GM12878 (cell line): ENCODE measurements at regions not wholly inside any gene's neighbourhood (a gene's known extent, or its start where the extent isn't known, plus 50 kb on each side); places are given as distances from the start of the nearest gene placed in this dataset.

Source experiments
- ATAC-seq: fragments of 200-7000 bp; cut with Tn5 transposase; 3 replicates; pipeline ENCODE4 v1.9.1; 2020; ENCODE audit warnings: mild to moderate bottlenecking, moderate library complexity
- BruUV-seq: library from RNA; stranded (reverse); fragments of 400-500 nt; replicated peaks from 2 replicates; lab custom pipeline; 2021; lab: Mats Ljungman, UMichigan
- CTCF ChIA-PET: fragments of 300-600 bp; sonication (Branson Sonifier 250); formaldehyde crosslinking; extraction: SDS; loops from one replicate; lab custom pipeline; 2021; ENCODE audit warnings: inconsistent platforms; lab: Yijun Ruan, JAX
- POLR2A ChIA-PET: fragments of 350-600 bp; formaldehyde crosslinking; extraction: SDS; loops from one replicate; lab custom pipeline; 2021; ENCODE audit warnings: inconsistent platforms; lab: Charles Lee
- RAD21 ChIA-PET: fragments of 300-600 bp; sonication (Branson Sonifier 250); formaldehyde crosslinking; loops from one replicate; lab custom pipeline; 2023; ENCODE audit warnings: antibody characterized with exemption; ENCODE audit not compliant: unreplicated experiment; lab: Charles Lee
- SMC1A ChIA-PET: fragments of 300-600 bp; sonication (Branson Sonifier 250); formaldehyde crosslinking; loops from one replicate; lab custom pipeline; 2023; ENCODE audit not compliant: unreplicated experiment, uncharacterized antibody; lab: Charles Lee
- DNase-seq: peaks from one replicate; pipeline ENCODE4 v3.0.0-alpha.2; 2011; ENCODE audit warnings: low read depth, low spot score
- FAIRE-seq: peaks from 3 replicates; lab custom pipeline; 2011; peaks lifted over from hg19 to GRCh38; lab: Jason Lieb, UNC
- H2AFZ ChIP-seq: 2 replicates; pipeline ENCODE4 v1.6.0; 2011; ENCODE audit warnings: low read depth, low read length, control low read depth; ENCODE audit not compliant: control insufficient read depth
- H3K27ac ChIP-seq: 2 replicates; pipeline ENCODE4 v1.5.1; 2011; ENCODE audit warnings: control low read depth; ENCODE audit not compliant: control insufficient read depth, insufficient read depth
- H3K27me3 ChIP-seq, 2 experiments: replicated peaks in 1 of 2; 2 replicates each; pipeline versions ENCODE4 v1.6.0 to v1.6.1; 2011; ENCODE audit warnings: low read length in 1 of 2; ENCODE audit not compliant: control insufficient read depth in 2 of 2, insufficient read depth in 2 of 2
- H3K36me3 ChIP-seq, 2 experiments: 2 replicates each; pipeline ENCODE4 v1.5.1; 2011; ENCODE audit warnings: low read length in 1 of 2; ENCODE audit not compliant: control insufficient read depth in 2 of 2, insufficient read depth in 2 of 2
- H3K4me1 ChIP-seq: 2 replicates; pipeline ENCODE4 v1.6.1; 2011; ENCODE audit warnings: mild to moderate bottlenecking, low read length, moderate library complexity, mixed read lengths; ENCODE audit not compliant: control insufficient read depth, insufficient read depth
- H3K4me2 ChIP-seq: 2 replicates; pipeline ENCODE4 v1.6.0; 2011; ENCODE audit warnings: control low read depth; ENCODE audit not compliant: control insufficient read depth, insufficient read depth
- H3K4me3 ChIP-seq: fragments of 200-600 bp; sonication (generic); 2 replicates; pipeline ENCODE4 v1.5.1; 2016
- H3K79me2 ChIP-seq: 2 replicates; pipeline ENCODE4 v1.6.0; 2011; ENCODE audit warnings: low read length; ENCODE audit not compliant: control insufficient read depth, insufficient read depth
- H3K9ac ChIP-seq: 2 replicates; pipeline ENCODE4 v1.8.0; 2011; ENCODE audit warnings: low read length, control low read depth, mixed read lengths; ENCODE audit not compliant: control insufficient read depth, insufficient read depth
- H3K9me3 ChIP-seq: replicated peaks from 3 replicates; pipeline ENCODE4 v1.5.1; 2011; ENCODE audit warnings: mild to moderate bottlenecking, low read length; ENCODE audit not compliant: control insufficient read depth, insufficient read depth
- H4K20me1 ChIP-seq: 2 replicates; pipeline ENCODE4 v1.6.0; 2011; ENCODE audit not compliant: control insufficient read depth, insufficient read depth
- BMI1 ChIP-seq: fragments of 450-650 bp; IDR thresholded peaks from 2 replicates; pipeline ENCODE4 v1.6.1; 2016; ENCODE audit warnings: mild to moderate bottlenecking, moderate library complexity, borderline replicate concordance
- IKZF1 ChIP-seq: fragments of 450-650 bp; conservative IDR thresholded peaks from 2 replicates; pipeline ENCODE4 v1.6.1; 2017; ENCODE audit warnings: antibody characterized with exemption, mild to moderate bottlenecking
- KDM1A ChIP-seq: fragments of 200-600 bp; sonication (generic); IDR thresholded peaks from 2 replicates; pipeline ENCODE4 v1.6.1; 2016; ENCODE audit warnings: borderline replicate concordance
- MXI1 ChIP-seq: fragments of 150-350 bp; IDR thresholded peaks from 2 replicates; pipeline ENCODE4 v1.6.1; 2011; ENCODE audit warnings: low read depth, mild to moderate bottlenecking, inconsistent platforms, low read length, improper control_type of control experiment
- RAD51 ChIP-seq: fragments of 450-650 bp; IDR thresholded peaks from 2 replicates; pipeline ENCODE4 v1.6.1; 2016; ENCODE audit warnings: moderate library complexity, mild to moderate bottlenecking, inconsistent platforms
- ZSCAN29 ChIP-seq: fragments of 450-650 bp; IDR thresholded peaks from 2 replicates; pipeline ENCODE4 v1.6.1; 2017; ENCODE audit warnings: mild to moderate bottlenecking, moderate library complexity
- ZZZ3 ChIP-seq: IDR thresholded peaks from 2 replicates; pipeline ENCODE4 v1.6.1; 2011; ENCODE audit warnings: low read depth; ENCODE audit not compliant: control insufficient read depth, insufficient read length
- WGBS: methylation state at CpG from one replicate; pipeline ENCODE4 v1.1.6; 2016; ENCODE audit warnings: low lambda C conversion rate; ENCODE audit not compliant: insufficient replicate concordance, insufficient coverage; ENCODE audit errors: missing lambda C conversion rate; 5-methylcytosine and 5-hydroxymethylcytosine counted together
- in situ Hi-C: fragments of 300-500 bp; cut with MboI; formaldehyde crosslinking; loops from 9 replicates; pipeline ENCODE4 v1.14.3; 2018; ENCODE audit warnings: mixed read lengths
- intact Hi-C: fragments of 100-400 bp; cut with micrococcal nuclease; formaldehyde crosslinking; loops from one replicate; pipeline ENCODE4 v1.14.2; 2022; ENCODE audit not compliant: unreplicated experiment
- TF ChIP-seq, protein P1 (sequence below): IDR thresholded peaks from 2 replicates; pipeline ENCODE4 v1.6.1; 2011; ENCODE audit warnings: borderline replicate concordance, low read depth, mild to moderate bottlenecking, moderate library complexity, mixed read lengths, low read length; ENCODE audit not compliant: insufficient read depth; ENCODE audit errors: extremely low read length
- TF ChIP-seq, protein P2 (sequence below): fragments of 150-350 bp; IDR thresholded peaks from 2 replicates; pipeline ENCODE4 v1.6.1; 2014; ENCODE audit warnings: mild to moderate bottlenecking, low read depth, low read length

DNA sequence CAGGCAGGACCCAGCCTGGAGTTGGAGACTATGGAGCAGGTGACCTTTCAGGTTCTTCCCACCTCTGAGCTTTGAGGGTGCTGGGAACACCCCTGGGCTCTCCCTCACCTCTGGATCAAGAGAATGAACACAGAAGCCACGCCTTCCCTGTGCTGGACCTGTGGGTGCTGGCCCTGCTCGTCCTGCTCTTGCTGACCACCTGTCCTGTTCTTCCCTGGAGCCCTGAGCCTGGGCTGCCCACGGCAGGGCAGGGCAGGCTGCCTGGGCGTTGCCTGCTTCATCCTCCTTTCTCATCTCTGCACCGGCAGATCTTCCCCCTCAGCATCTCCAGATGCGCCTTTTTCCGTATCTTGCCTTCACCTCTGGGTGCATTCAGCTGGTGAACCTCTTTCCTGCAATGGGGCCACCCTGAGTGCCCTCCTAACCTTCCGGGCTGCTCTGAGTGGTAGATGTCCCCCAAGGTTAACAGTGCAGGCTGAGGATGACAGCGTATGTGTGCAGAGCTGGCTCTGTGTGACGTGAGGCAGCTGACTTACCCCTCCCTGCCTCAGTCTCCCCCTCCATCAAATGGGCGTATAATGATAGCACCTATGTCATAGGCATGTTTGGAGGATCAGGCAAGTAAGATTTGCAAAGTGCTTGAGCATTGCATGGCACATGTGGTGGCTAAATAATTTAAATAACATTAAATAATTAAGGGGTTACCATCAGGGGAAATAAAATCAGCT, 225.8 kb upstream of the CIBAR2 start:
- Histone ChIP-seq H3K27ac (no peak overlapping the region), H3K9ac (no peak overlapping the region), H4K20me1 (0 out of 2 replicates have a peak, but pooled peaks cover 1% of the 10 kb centered on the region), H3K36me3 (no peaks in the 10 kb centered on the region), H3K9me3 (no peaks in the 10 kb centered on the region), H3K4me3 (no peak overlapping the region), H3K4me2 (no peak overlapping the region), H3K79me2 (no peaks in the 10 kb centered on the region), H3K27me3 (no peaks in the 10 kb centered on the region; a peak in 3 of 4 replicates), H2AFZ (no peak overlapping the region), H3K4me1 (no peaks in the 10 kb centered on the region)
- ChIA-PET POLR2A (no interaction called here), RAD21 (interaction anchor here (1.3 kb wide), 1 partner anchor 34 kb away, joined by 3 read pairs; no protein-coding TSS in a partner anchor), SMC1A (no interaction called here), CTCF (no interaction called here)
- TF ChIP-seq ZSCAN29 (no peak), IKZF1 (no peak), MXI1 (no peak), BMI1 (no peak), KDM1A (no peak), RAD51 (no peak), ZZZ3 (no peak)
- TF ChIP-seq, protein P1, sequence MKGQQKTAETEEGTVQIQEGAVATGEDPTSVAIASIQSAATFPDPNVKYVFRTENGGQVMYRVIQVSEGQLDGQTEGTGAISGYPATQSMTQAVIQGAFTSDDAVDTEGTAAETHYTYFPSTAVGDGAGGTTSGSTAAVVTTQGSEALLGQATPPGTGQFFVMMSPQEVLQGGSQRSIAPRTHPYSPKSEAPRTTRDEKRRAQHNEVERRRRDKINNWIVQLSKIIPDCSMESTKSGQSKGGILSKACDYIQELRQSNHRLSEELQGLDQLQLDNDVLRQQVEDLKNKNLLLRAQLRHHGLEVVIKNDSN = no peak
- TF ChIP-seq, protein P2, sequence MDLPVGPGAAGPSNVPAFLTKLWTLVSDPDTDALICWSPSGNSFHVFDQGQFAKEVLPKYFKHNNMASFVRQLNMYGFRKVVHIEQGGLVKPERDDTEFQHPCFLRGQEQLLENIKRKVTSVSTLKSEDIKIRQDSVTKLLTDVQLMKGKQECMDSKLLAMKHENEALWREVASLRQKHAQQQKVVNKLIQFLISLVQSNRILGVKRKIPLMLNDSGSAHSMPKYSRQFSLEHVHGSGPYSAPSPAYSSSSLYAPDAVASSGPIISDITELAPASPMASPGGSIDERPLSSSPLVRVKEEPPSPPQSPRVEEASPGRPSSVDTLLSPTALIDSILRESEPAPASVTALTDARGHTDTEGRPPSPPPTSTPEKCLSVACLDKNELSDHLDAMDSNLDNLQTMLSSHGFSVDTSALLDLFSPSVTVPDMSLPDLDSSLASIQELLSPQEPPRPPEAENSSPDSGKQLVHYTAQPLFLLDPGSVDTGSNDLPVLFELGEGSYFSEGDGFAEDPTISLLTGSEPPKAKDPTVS = no peak
- no peak for ATAC-seq
- DNase-seq = no peak
- intact Hi-C loops (loop anchor here (10.0 kb wide), 1 partner anchor 223 kb away; the partner anchor contains the start of gene CIBAR2), in situ Hi-C loops (no loop called here)
- WGBS = 33% methylated on average over 11 of the region's 11 CpGs
- FAIRE-seq = no peak
- BruUV-seq = no TSS peak
